ENCODE measurements at regions not wholly inside any gene's neighbourhood (a gene's known extent, or its start where the extent isn't known, plus 50 kb on each side); places are given as distances from the start of the nearest gene placed in this dataset.

DNA sequence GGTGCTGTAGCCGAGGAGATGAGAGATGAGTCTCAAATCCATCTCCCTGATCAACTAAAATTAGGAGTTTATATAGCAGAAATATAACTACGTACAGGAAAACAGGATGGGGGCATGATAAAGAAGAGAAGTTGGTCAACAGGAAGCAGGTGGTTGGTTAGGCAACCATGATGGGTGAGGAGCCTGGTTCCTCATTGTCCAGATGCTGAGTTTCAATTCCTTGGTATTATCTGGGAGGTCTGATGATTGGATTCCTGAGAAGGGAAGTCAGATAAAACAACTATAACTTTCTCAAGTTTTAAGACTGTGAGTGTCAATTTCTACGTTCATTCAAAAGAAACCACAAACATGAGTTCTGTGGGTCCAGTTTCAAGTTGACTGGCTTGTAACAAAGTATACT lies 323.9 kb downstream of the MTRR start:
- Histone ChIP-seq H3K4me1 (ENCODE audit: control insufficient read depth, insufficient read depth, low read length) (no peaks in the 10 kb centered on the region), H3K4me3 (ENCODE audit: low read length) (no peak overlapping the region), H3K36me3 (ENCODE audit: control insufficient read depth, insufficient read depth, low read length) (no peaks in the 10 kb centered on the region), H3K27ac (ENCODE audit: low read length) (no peak overlapping the region), H3K27me3 (ENCODE audit: control insufficient read depth, insufficient read depth, low read length) (no peaks in the 10 kb centered on the region), H3K9me3 (ENCODE audit: control insufficient read depth, insufficient read depth, low read length) (no peaks in the 10 kb centered on the region)
- no CpG with 5 or more reads among the region's 3 CpGs for WGBS (ENCODE audit: insufficient coverage, insufficient read length)
- no peak for DNase-seq (ENCODE audit: low read depth, low spot score)

DNA sequence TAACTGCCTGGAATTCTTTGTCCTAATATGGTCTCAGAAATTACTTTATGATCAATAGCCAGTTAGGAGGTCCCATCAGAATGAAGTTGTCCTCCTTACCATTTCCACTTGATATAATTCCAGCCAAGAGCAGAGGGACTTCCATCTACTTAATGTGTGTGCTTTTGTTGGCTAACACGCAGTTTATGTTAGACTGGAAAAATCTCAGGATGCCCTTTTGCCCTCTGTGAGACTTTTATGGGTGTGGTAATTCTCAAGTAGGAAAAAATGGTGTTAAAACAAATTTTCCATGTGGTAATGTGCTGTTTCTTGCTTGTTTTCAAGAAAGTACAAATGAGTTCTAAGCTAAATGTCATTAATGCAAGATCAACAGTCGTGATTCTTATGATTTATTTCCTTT lies 327.1 kb downstream of the MTRR start:
- WGBS (ENCODE audit: insufficient coverage, insufficient read length) = no CpG with 5 or more reads among the region's 2 CpGs
- no peaks in the 10 kb centered on the region for H3K27me3 ChIP-seq (ENCODE audit: control insufficient read depth, insufficient read depth, low read length)
- no peaks in the 10 kb centered on the region for H3K4me1 ChIP-seq (ENCODE audit: control insufficient read depth, insufficient read depth, low read length)
- H3K4me3 ChIP-seq (ENCODE audit: low read length) = no peak overlapping the region
- DNase-seq (ENCODE audit: low read depth, low spot score) = no peak
- H3K9me3 ChIP-seq (ENCODE audit: control insufficient read depth, insufficient read depth, low read length) = no peaks in the 10 kb centered on the region
- no peak overlapping the region for H3K27ac ChIP-seq (ENCODE audit: low read length)
- no peaks in the 10 kb centered on the region for H3K36me3 ChIP-seq (ENCODE audit: control insufficient read depth, insufficient read depth, low read length)

DNA sequence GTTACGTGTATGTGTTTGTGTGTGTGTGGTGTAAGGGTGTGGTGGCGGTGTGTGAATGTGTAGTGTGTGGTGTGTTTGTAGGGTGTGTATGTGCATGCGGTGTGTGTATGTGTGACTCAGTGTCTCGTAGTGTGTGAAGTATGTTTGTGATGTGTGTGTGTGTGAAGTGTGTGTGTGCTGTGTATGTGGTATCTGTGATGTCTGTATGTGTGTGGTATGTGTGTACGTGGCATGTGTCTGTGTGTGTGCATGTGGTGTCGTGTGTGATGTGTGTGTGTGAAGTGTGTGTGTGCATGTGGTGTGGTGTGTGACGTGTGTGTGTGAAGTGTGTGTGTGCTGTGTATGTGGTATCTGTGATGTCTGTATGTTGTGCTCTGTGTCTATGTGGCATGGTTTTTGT lies 339.4 kb downstream of the MTRR start:
- no peak overlapping the region for H3K27ac ChIP-seq (ENCODE audit: low read length)

DNA sequence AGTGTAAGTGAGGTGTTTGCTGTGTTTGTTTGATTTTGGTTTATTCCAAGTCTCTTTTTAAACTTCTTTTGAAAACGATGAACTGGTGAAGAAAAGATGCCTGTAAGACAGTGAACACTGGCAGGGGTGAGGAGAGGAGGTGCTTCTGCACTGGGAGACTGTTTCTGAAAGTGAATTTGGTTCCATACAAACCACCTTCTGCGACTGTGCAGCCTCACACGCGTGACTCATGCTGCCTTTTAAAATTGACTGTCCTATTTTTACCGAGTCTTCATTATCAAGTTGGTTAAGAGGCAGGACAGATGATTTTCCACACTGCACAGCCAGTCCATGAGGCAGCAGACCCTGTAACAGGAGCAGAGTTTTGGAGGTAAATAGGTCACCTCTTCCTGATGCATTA lies 340.6 kb downstream of the MTRR start:
- H3K27ac ChIP-seq (ENCODE audit: low read length) = no peak overlapping the region
- H3K4me3 ChIP-seq (ENCODE audit: low read length) = no peak overlapping the region
- WGBS (ENCODE audit: insufficient coverage, insufficient read length) = no CpG with 5 or more reads among the region's 5 CpGs
- no peaks in the 10 kb centered on the region for H3K36me3 ChIP-seq (ENCODE audit: control insufficient read depth, insufficient read depth, low read length)
- H3K9me3 ChIP-seq (ENCODE audit: control insufficient read depth, insufficient read depth, low read length) = no peaks in the 10 kb centered on the region
- DNase-seq (ENCODE audit: low read depth, low spot score) = no peak
- H3K4me1 ChIP-seq (ENCODE audit: control insufficient read depth, insufficient read depth, low read length) = no peaks in the 10 kb centered on the region
- no peaks in the 10 kb centered on the region for H3K27me3 ChIP-seq (ENCODE audit: control insufficient read depth, insufficient read depth, low read length)

More for the DNA sequence above, 339.4 kb downstream of the MTRR start:
- H3K36me3 ChIP-seq (ENCODE audit: control insufficient read depth, insufficient read depth, low read length) = no peaks in the 10 kb centered on the region
- H3K4me1 ChIP-seq (ENCODE audit: control insufficient read depth, insufficient read depth, low read length) = no peaks in the 10 kb centered on the region
- H3K9me3 ChIP-seq (ENCODE audit: control insufficient read depth, insufficient read depth, low read length) = no peaks in the 10 kb centered on the region
- H3K27me3 ChIP-seq (ENCODE audit: control insufficient read depth, insufficient read depth, low read length) = no peaks in the 10 kb centered on the region
- H3K4me3 ChIP-seq (ENCODE audit: low read length) = no peak overlapping the region
- 100% methylated on average over 7 of the region's 7 CpGs for WGBS (ENCODE audit: insufficient coverage, insufficient read length)
- no peak for DNase-seq (ENCODE audit: low read depth, low spot score)

DNA sequence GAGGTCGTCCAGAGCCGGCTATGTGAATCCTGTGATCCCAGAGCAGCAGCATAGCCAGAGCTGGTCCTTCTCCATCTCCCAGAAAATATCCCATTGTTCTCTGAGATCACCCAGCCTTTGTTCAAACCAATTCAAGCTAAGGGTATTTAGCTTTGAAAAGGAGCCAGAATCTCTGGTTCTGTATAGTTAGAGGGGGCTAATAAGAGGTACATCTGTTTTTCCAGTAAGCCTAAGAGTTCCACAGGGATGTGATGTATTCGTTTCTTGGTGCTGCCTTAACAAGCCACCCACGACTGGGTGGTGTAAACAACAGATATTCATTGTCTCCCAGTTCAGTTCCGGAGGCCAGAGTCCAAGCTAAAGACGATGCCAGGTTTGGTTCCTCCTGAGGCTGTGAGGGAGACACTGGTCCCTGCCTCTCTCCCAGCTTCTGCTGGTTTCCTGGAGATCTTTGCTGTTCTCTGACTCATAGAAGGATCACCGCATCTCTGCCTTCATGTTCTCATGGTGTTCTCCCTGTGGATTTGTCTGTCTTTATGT lies 344.8 kb downstream of the MTRR start:
- H3K4me3 ChIP-seq (ENCODE audit: low read length) = no peak overlapping the region
- no peaks in the 10 kb centered on the region for H3K27me3 ChIP-seq (ENCODE audit: control insufficient read depth, insufficient read depth, low read length)
- H3K9me3 ChIP-seq (ENCODE audit: control insufficient read depth, insufficient read depth, low read length) = no peaks in the 10 kb centered on the region
- no peak for DNase-seq (ENCODE audit: low read depth, low spot score)
- no CpG with 5 or more reads among the region's 7 CpGs for WGBS (ENCODE audit: insufficient coverage, insufficient read length)
- H3K4me1 ChIP-seq (ENCODE audit: control insufficient read depth, insufficient read depth, low read length) = no peaks in the 10 kb centered on the region
- H3K36me3 ChIP-seq (ENCODE audit: control insufficient read depth, insufficient read depth, low read length) = no peaks in the 10 kb centered on the region
- H3K27ac ChIP-seq (ENCODE audit: low read length) = no peak overlapping the region

DNA sequence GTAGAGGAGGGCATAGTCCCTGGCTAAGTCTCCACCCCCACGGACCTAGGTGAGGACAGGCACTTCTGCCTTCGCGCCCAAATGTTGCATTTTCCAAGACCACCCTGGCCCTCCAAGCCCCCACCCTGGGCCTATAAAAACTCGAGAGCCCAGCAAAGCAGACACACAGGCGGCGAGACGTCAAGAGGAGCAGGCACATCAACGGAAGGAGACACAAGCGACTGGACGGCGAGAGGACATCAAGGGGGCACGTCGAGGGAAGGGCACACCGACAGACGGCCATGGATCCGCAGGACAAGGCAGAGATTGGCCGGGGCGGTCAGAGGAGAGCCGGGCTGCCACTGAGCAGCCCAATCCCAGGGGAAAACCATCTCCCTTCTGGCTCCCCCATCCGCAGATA lies 348.0 kb downstream of the MTRR start:
- H3K27ac ChIP-seq (ENCODE audit: low read length) = no peak overlapping the region
- no peaks in the 10 kb centered on the region for H3K4me1 ChIP-seq (ENCODE audit: control insufficient read depth, insufficient read depth, low read length)
- H3K27me3 ChIP-seq (ENCODE audit: control insufficient read depth, insufficient read depth, low read length) = no peaks in the 10 kb centered on the region
- no CpG with 5 or more reads among the region's 20 CpGs for WGBS (ENCODE audit: insufficient coverage, insufficient read length)
- H3K4me3 ChIP-seq (ENCODE audit: low read length) = no peak overlapping the region
- no peaks in the 10 kb centered on the region for H3K9me3 ChIP-seq (ENCODE audit: control insufficient read depth, insufficient read depth, low read length)
- DNase-seq (ENCODE audit: low read depth, low spot score) = no peak
- H3K36me3 ChIP-seq (ENCODE audit: control insufficient read depth, insufficient read depth, low read length) = no peaks in the 10 kb centered on the region

DNA sequence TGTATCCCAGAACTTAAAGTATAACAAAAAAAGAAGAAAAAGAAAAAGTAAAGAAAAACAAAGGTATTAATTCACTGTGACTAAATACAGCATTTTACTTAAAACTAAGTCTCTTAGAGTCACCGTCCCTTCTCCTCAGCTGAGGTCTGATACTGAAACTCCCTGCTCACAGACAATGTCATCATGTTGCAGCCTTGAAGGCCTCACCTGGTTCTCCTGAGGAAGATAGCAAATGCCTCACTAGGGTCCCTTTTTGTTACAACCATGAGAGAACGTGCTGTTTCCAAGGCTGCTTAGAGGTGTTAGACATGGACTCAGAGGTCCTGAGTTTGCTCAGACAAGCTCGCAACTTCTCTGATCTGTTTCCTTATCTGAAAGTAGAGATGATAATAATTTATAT lies 357.2 kb downstream of the MTRR start:
- Histone ChIP-seq H3K27me3 (ENCODE audit: control insufficient read depth, insufficient read depth, low read length) (no peaks in the 10 kb centered on the region), H3K36me3 (ENCODE audit: control insufficient read depth, insufficient read depth, low read length) (no peaks in the 10 kb centered on the region), H3K4me3 (ENCODE audit: low read length) (no peak overlapping the region), H3K9me3 (ENCODE audit: control insufficient read depth, insufficient read depth, low read length) (no peaks in the 10 kb centered on the region), H3K27ac (ENCODE audit: low read length) (no peak overlapping the region), H3K4me1 (ENCODE audit: control insufficient read depth, insufficient read depth, low read length) (no peaks in the 10 kb centered on the region)
- no peak for DNase-seq (ENCODE audit: low read depth, low spot score)
- WGBS (ENCODE audit: insufficient coverage, insufficient read length) = no CpG with 5 or more reads among the region's 3 CpGs

DNA sequence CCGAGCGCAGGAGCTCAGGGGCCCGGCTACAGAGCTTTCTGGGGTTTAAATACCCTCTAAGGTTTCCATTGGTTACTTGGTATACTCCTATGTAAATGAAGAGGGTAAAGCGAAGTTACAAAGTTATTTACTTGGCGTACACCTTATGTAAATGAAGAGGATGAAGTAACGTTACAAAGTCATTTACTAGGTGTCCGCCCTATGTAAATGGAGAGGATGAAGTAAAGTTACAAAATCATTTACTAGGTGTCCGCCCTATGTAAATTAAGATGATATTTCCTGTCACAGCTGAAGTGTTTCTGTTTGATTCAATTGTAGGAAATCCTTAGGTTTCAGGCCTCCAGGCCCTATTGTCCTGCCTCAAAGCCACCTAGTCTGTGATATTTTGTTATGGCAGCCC lies 358.2 kb downstream of the MTRR start:
- Histone ChIP-seq H3K27me3 (ENCODE audit: control insufficient read depth, insufficient read depth, low read length) (no peaks in the 10 kb centered on the region), H3K27ac (ENCODE audit: low read length) (no peak overlapping the region), H3K4me3 (ENCODE audit: low read length) (no peak overlapping the region), H3K9me3 (ENCODE audit: control insufficient read depth, insufficient read depth, low read length) (no peaks in the 10 kb centered on the region), H3K4me1 (ENCODE audit: control insufficient read depth, insufficient read depth, low read length) (no peaks in the 10 kb centered on the region), H3K36me3 (ENCODE audit: control insufficient read depth, insufficient read depth, low read length) (no peaks in the 10 kb centered on the region)
- no peak for DNase-seq (ENCODE audit: low read depth, low spot score)
- no CpG with 5 or more reads among the region's 8 CpGs for whole genome bisulfite sequencing (ENCODE audit: insufficient coverage, insufficient read length)

DNA sequence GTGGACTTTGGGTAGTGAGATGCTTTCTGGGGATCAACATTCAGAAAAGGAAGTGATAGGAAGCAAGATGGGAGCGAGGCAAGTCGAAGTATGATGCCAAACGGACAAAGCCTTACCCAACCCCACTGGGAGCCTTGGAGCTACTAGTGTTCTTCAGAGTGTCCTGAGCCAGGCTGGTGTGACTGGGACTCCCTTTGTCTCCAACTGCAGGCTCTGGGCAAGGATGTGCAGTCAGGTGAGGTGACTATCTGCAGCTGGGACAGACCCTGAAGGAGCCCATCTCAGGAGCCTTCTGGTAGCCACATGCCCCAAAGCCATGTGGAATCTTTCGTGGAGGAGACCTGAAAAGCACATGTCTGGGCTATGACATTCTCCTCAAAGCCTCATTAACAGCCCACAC lies 360.6 kb downstream of the MTRR start:
- no peak overlapping the region for H3K4me3 ChIP-seq (ENCODE audit: low read length)
- no peaks in the 10 kb centered on the region for H3K9me3 ChIP-seq (ENCODE audit: control insufficient read depth, insufficient read depth, low read length)
- no peaks in the 10 kb centered on the region for H3K36me3 ChIP-seq (ENCODE audit: control insufficient read depth, insufficient read depth, low read length)
- H3K27ac ChIP-seq (ENCODE audit: low read length) = no peak overlapping the region
- no peaks in the 10 kb centered on the region for H3K4me1 ChIP-seq (ENCODE audit: control insufficient read depth, insufficient read depth, low read length)
- no peak for DNase-seq (ENCODE audit: low read depth, low spot score)
- no peaks in the 10 kb centered on the region for H3K27me3 ChIP-seq (ENCODE audit: control insufficient read depth, insufficient read depth, low read length)
- no CpG with 5 or more reads among the region's 4 CpGs for WGBS (ENCODE audit: insufficient coverage, insufficient read length)

DNA sequence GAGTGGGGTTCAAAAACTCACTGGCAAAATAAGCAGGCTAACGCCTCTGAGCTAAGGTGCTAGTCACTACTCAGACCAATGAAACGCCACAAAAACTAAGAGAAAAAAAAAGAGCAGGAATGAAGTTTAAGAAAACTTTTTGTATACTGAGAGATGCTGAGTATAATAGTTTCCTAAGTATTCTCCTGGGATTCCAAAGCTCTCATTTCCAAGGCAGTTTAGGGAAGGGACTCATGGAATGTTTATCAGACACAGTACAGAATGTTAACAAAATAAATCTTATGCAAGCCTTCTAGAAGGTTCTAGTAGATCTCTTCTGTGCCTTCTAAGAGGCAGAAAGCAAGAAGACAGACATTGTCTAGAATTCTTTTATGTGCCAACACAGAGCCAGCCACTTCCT lies 361.9 kb downstream of the MTRR start:
- Histone ChIP-seq H3K36me3 (ENCODE audit: control insufficient read depth, insufficient read depth, low read length) (no peaks in the 10 kb centered on the region), H3K4me3 (ENCODE audit: low read length) (no peak overlapping the region), H3K4me1 (ENCODE audit: control insufficient read depth, insufficient read depth, low read length) (no peaks in the 10 kb centered on the region), H3K9me3 (ENCODE audit: control insufficient read depth, insufficient read depth, low read length) (no peaks in the 10 kb centered on the region), H3K27ac (ENCODE audit: low read length) (no peak overlapping the region), H3K27me3 (ENCODE audit: control insufficient read depth, insufficient read depth, low read length) (no peaks in the 10 kb centered on the region)
- no peak for DNase-seq (ENCODE audit: low read depth, low spot score)
- no CpG with 5 or more reads among the region's 2 CpGs for WGBS (ENCODE audit: insufficient coverage, insufficient read length)

DNA sequence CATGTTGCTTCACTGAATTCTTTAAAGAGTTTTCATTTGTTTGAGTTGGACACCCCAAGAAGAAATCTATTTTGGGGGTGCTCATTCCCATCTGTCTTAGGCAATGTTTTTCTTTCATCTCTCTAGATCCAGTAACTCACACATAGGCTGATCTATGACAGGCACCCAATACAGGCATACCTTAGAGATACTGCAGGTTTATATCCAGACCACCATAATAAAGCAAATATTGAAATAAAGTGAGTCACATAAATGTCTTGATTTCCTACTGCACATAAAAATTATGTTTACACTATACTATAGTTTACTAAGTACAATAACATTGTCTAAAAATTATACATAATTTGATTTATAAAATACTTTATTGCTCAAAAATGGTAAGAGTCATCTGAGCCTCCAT lies 364.5 kb downstream of the MTRR start:
- no peak for DNase-seq (ENCODE audit: low read depth, low spot score)
- Histone ChIP-seq H3K9me3 (ENCODE audit: control insufficient read depth, insufficient read depth, low read length) (no peaks in the 10 kb centered on the region), H3K27me3 (ENCODE audit: control insufficient read depth, insufficient read depth, low read length) (no peaks in the 10 kb centered on the region), H3K4me1 (ENCODE audit: control insufficient read depth, insufficient read depth, low read length) (no peaks in the 10 kb centered on the region), H3K4me3 (ENCODE audit: low read length) (no peak overlapping the region), H3K36me3 (ENCODE audit: control insufficient read depth, insufficient read depth, low read length) (no peaks in the 10 kb centered on the region), H3K27ac (ENCODE audit: low read length) (no peak overlapping the region)

Measured in iPS DF 6.9 (cell line).